ENCODE measurements at regions not wholly inside any gene's neighbourhood (a gene's known extent, or its start where the extent isn't known, plus 50 kb on each side); places are given as distances from the start of the nearest gene placed in this dataset.

GRCh38 chr4:117239434-117239833 is 154.1 kb upstream of the TRAM1L1 start:
- no TSS peak for BruUV-seq (replicated peaks)

GRCh38 chr4:117249333-117249732 is 164.0 kb upstream of the TRAM1L1 start:
- TF ChIP-seq POLR2AphosphoS5 (IDR thresholded peaks at IDR 0.05; ENCODE audit: low read depth, low read length) = no peak
- TF ChIP-seq TCF7L2 (IDR thresholded peaks at IDR 0.05; ENCODE audit: low read depth, low read length) = no peak
- no peak for TF ChIP-seq CTCF (IDR thresholded peaks at IDR 0.05)
- no peak for TF ChIP-seq SIN3A (IDR thresholded peaks at IDR 0.05; ENCODE audit: borderline replicate concordance, insufficient read depth, low read depth, low read length)
- CTCF ChIA-PET = no interaction called here
- no peak for DNase-seq (ENCODE audit: low read depth, low spot score)
- H3K4me3 ChIP-seq (ENCODE audit: low read depth in 2 of 2, low read length in 2 of 2) = no peak overlapping the region
- H3K36me3 ChIP-seq (ENCODE audit: control insufficient read depth, insufficient read depth, low read length) = no peaks in the 10 kb centered on the region
- H3K27me3 ChIP-seq (ENCODE audit: control insufficient read depth, insufficient read depth, low read length) = no peaks in the 10 kb centered on the region
- no peak for ATAC-seq
- POLR2A ChIA-PET = no interaction called here
- in situ Hi-C loops (cut with HindIII; ENCODE audit: low pct_unique_long_range_greater_than_20kb, low sequenced_read_pairs) (no loop called here), intact Hi-C loops (cut with micrococcal nuclease; ENCODE audit: unreplicated experiment) (no loop called here)
- H3K4me1 ChIP-seq (ENCODE audit: control insufficient read depth, insufficient read depth, low read length) = no peaks in the 10 kb centered on the region
- no peaks in the 10 kb centered on the region for H3K9me3 ChIP-seq (ENCODE audit: control insufficient read depth, insufficient read depth, low read depth, low read length)
- no peak overlapping the region for H3K27ac ChIP-seq (ENCODE audit: low read length)
- BruUV-seq (replicated peaks) = no TSS peak

More at GRCh38 chr4:117239434-117239833, 154.1 kb upstream of the TRAM1L1 start:
- POLR2A ChIA-PET = no interaction called here
- Histone ChIP-seq H3K27me3 (ENCODE audit: control insufficient read depth, insufficient read depth, low read length) (no peaks in the 10 kb centered on the region), H3K36me3 (ENCODE audit: control insufficient read depth, insufficient read depth, low read length) (no peaks in the 10 kb centered on the region), H3K4me1 (ENCODE audit: control insufficient read depth, insufficient read depth, low read length) (no peaks in the 10 kb centered on the region), H3K27ac (ENCODE audit: low read length) (no peak overlapping the region), H3K4me3 (ENCODE audit: low read depth in 2 of 2, low read length in 2 of 2) (no peak overlapping the region), H3K9me3 (ENCODE audit: control insufficient read depth, insufficient read depth, low read depth, low read length) (no peaks in the 10 kb centered on the region)
- CTCF ChIA-PET = no interaction called here
- no peak for DNase-seq (ENCODE audit: low read depth, low spot score)
- intact Hi-C loops (cut with micrococcal nuclease; ENCODE audit: unreplicated experiment) = no loop called here
- no peak for ATAC-seq
- TF ChIP-seq TCF7L2 (IDR thresholded peaks at IDR 0.05; ENCODE audit: low read depth, low read length) (no peak), SIN3A (IDR thresholded peaks at IDR 0.05; ENCODE audit: borderline replicate concordance, insufficient read depth, low read depth, low read length) (no peak), POLR2AphosphoS5 (IDR thresholded peaks at IDR 0.05; ENCODE audit: low read depth, low read length) (no peak), CTCF (IDR thresholded peaks at IDR 0.05) (no peak), REST (IDR thresholded peaks at IDR 0.05; ENCODE audit: insufficient read depth in 1 of 2, low read depth in 2 of 2, low read length in 1 of 2) (no peak)
- in situ Hi-C loops (cut with HindIII; ENCODE audit: low pct_unique_long_range_greater_than_20kb, low sequenced_read_pairs) = no loop called here
